ENCODE measurements at regions not wholly inside any gene's neighbourhood (a gene's known extent, or its start where the extent isn't known, plus 50 kb on each side); places are given as distances from the start of the nearest gene placed in this dataset.
"Not testable (repeated sequence)": the region's sequence is repeated elsewhere in the genome, so short reads cannot be mapped to it uniquely, and the experiment has no call there.

DNA sequence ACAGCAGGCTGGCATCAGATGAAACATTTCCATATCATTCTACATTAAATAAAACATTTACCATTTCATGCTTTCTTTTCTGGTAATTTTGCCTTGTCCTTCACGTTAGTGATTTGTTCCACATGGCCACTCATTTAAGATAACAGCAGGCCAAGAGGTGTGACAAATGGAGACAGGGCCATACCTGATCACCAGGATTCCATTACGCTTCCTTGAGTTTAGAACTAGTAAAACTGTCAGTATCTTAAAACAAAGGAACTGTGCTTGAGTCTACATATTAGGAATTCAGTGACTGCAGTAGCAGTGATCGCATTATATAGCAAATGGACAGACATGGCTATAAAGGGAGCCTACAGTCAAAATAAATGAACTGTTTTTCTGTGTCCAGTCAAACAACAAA, 155.1 kb upstream of the FSHR start:
- no peak overlapping the region for H3K4me3 ChIP-seq
- H3K27ac ChIP-seq = no peak overlapping the region
- intact Hi-C loops (cut with DNase I) = no loop called here
- H3K9me3 ChIP-seq = no peaks in the 10 kb centered on the region
- no peaks in the 10 kb centered on the region for H3K36me3 ChIP-seq
- no peak for TF ChIP-seq POLR2AphosphoS5 (IDR thresholded peaks at IDR 0.05)
- no peak for TF ChIP-seq EP300 (IDR thresholded peaks at IDR 0.05)
- no peak for TF ChIP-seq POLR2A (IDR thresholded peaks at IDR 0.05)
- TF ChIP-seq, protein P1, sequence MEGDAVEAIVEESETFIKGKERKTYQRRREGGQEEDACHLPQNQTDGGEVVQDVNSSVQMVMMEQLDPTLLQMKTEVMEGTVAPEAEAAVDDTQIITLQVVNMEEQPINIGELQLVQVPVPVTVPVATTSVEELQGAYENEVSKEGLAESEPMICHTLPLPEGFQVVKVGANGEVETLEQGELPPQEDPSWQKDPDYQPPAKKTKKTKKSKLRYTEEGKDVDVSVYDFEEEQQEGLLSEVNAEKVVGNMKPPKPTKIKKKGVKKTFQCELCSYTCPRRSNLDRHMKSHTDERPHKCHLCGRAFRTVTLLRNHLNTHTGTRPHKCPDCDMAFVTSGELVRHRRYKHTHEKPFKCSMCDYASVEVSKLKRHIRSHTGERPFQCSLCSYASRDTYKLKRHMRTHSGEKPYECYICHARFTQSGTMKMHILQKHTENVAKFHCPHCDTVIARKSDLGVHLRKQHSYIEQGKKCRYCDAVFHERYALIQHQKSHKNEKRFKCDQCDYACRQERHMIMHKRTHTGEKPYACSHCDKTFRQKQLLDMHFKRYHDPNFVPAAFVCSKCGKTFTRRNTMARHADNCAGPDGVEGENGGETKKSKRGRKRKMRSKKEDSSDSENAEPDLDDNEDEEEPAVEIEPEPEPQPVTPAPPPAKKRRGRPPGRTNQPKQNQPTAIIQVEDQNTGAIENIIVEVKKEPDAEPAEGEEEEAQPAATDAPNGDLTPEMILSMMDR (IDR thresholded peaks at IDR 0.05) = no peak
- DNase-seq = no peak
- H3K27me3 ChIP-seq = no peaks in the 10 kb centered on the region
- WGBS, 2 donors = 77 to 80% methylated on average over 3 of the region's 3 CpGs
- H3K4me1 ChIP-seq = no peaks in the 10 kb centered on the region

DNA sequence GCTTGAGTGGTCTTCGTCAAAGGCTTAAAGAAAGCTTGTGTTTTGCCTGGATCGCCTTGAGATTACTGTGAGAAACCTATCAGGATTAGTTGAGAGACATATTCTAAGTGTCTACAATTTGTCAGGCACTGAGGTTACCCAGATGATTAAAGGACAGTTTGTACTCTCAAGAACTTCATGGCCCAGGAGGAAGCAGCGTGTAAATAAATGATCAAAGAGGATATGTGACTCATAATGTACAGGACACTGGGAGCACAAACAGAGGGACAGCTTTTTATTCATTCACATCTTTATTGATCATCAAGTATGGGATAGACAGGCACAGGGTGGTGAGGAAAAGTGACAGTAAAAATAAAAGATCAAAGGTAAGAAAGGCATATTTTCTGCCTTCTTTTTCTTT, 152.6 kb upstream of the FSHR start:
- Histone ChIP-seq H3K36me3 (no peaks in the 10 kb centered on the region), H3K4me1 (no peaks in the 10 kb centered on the region), H3K27me3 (no peaks in the 10 kb centered on the region), H3K9me3 (no peaks in the 10 kb centered on the region), H3K4me3 (no peak overlapping the region), H3K27ac (no peak overlapping the region)
- TF ChIP-seq POLR2AphosphoS5 (IDR thresholded peaks at IDR 0.05) (no peak), POLR2A (IDR thresholded peaks at IDR 0.05) (no peak), EP300 (IDR thresholded peaks at IDR 0.05) (no peak)
- TF ChIP-seq, protein P1 (IDR thresholded peaks at IDR 0.05) = no peak
- DNase-seq = no peak
- intact Hi-C loops (cut with DNase I) = no loop called here
- 43 to 44% methylated on average over 3 of the region's 3 CpGs for WGBS, 2 donors

DNA sequence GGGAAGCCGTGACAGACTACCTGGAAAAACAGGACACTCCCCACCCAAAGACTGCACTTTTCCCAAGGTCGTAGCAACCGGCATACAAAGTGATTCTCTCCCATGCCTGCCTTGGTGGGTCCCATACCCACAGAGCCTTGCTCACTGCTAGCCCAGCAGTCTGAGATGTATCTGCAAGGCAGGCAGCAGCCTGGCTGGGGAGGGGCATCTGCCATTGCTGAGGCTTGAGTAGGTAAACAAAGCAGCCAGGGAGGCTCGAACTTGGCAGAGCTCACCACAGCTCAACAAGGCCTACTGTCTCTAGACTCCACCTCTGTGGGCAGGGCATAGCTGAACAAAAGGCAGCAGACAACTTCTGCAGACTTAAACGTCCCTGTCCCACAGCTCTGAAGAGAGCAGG, 144.4 kb upstream of the FSHR start:
- H3K36me3 ChIP-seq; H3K4me1 ChIP-seq; H3K27me3 ChIP-seq; H3K4me3 ChIP-seq; H3K9me3 ChIP-seq; H3K27ac ChIP-seq; intact Hi-C loops (cut with DNase I); DNase-seq: not testable (repeated sequence)
- WGBS, 2 donors = 57 to 71% methylated on average over 5 of the region's 5 CpGs

- no peak for DNase-seq
- Histone ChIP-seq H3K4me1 (no peaks in the 10 kb centered on the region), H3K9me3 (no peaks in the 10 kb centered on the region), H3K36me3 (no peaks in the 10 kb centered on the region), H3K27me3 (no peaks in the 10 kb centered on the region), H3K27ac (no peak overlapping the region), H3K4me3 (no peak overlapping the region)
- intact Hi-C loops (cut with DNase I) = no loop called here
- 93 to 94% methylated on average over 7 of the region's 7 CpGs for WGBS, 2 donors
- TF ChIP-seq POLR2A (IDR thresholded peaks at IDR 0.05) (no peak), EP300 (IDR thresholded peaks at IDR 0.05) (no peak), POLR2AphosphoS5 (IDR thresholded peaks at IDR 0.05) (no peak)
- TF ChIP-seq, protein P1 (IDR thresholded peaks at IDR 0.05) = no peak
These were observed 143.9 kb upstream of the FSHR start for GRCh38 chr2:49298230-49298629.

DNA sequence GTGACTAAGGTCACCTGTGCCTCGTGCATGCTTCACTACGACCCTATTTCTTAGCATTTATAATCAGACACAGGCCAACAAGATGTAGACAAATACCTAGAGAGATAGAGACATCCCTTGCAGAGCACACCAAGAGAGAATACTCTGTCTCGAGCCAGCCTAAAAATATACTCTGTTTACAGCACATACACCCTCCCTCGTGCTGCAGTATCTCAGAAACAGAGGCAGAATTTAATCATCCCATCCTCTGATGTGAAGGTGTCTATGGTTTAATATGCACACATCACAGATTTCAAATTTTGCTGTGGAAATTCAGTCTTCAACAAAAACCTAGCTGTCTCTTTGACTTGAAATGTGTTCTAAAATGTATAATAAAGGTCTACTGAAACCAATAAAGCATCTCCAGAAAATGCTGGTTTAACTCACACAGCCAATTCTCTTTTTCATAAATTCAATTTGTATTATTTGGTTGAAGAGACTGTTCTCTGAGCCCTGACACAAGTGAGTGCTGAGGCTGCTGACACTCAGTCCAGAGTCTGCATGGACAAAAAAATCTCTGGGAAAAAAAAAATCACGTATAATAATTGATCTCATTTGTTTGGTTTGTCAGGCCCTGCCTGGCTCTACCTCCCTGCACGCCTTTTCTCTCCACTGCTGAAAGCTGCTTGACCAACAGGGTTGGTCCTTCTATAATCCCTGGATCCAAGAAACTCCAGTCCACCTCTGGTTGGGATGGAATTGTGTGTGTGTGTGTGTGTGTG, 142.0 kb upstream of the FSHR start:
- WGBS, 2 donors = 64 to 66% methylated on average over 6 of the region's 6 CpGs
- Histone ChIP-seq H3K4me3 (no peak overlapping the region), H3K4me1 (no peaks in the 10 kb centered on the region), H3K9me3 (no peaks in the 10 kb centered on the region), H3K27me3 (no peaks in the 10 kb centered on the region), H3K27ac (no peak overlapping the region), H3K36me3 (no peaks in the 10 kb centered on the region)
- TF ChIP-seq EP300 (IDR thresholded peaks at IDR 0.05) = no peak
- no peak for TF ChIP-seq POLR2A (IDR thresholded peaks at IDR 0.05)
- TF ChIP-seq, protein P1 (IDR thresholded peaks at IDR 0.05) = no peak
- TF ChIP-seq POLR2AphosphoS5 (IDR thresholded peaks at IDR 0.05) = no peak
- DNase-seq = no peak
- intact Hi-C loops (cut with DNase I) = no loop called here
